H9 (cell line): ENCODE measurements at regions not wholly inside any gene's neighbourhood (a gene's known extent, or its start where the extent isn't known, plus 50 kb on each side); places are given as distances from the start of the nearest gene placed in this dataset.

ENCODE experiments used
- DNase-seq: peaks from one replicate; pipeline ENCODE4 v3.0.0-alpha.2; 2017
- H2AFZ ChIP-seq: one replicate; pipeline ENCODE4 v1.6.1; 2013; ENCODE audit warnings: mild to moderate bottlenecking, low read length, control low read depth, moderate library complexity
- H2AK5ac ChIP-seq: 2 replicates; pipeline ENCODE4 v1.6.1; 2013; ENCODE audit warnings: low read length, control low read depth, mixed read lengths; ENCODE audit not compliant: insufficient read length
- H2BK120ac ChIP-seq: one replicate; pipeline ENCODE4 v1.6.1; 2013; ENCODE audit warnings: low read depth, mild to moderate bottlenecking, low read length, control low read depth, inconsistent platforms; ENCODE audit not compliant: poor library complexity, severe bottlenecking
- H2BK12ac ChIP-seq: 2 replicates; pipeline ENCODE4 v1.6.1; 2013; ENCODE audit warnings: low read length, control low read depth, mixed read lengths, low read depth; ENCODE audit not compliant: insufficient read length
- H2BK15ac ChIP-seq: 2 replicates; pipeline ENCODE4 v1.6.1; 2013; ENCODE audit warnings: low read depth, low read length, control low read depth
- H2BK20ac ChIP-seq: one replicate; pipeline ENCODE4 v1.6.1; 2013; ENCODE audit warnings: low read depth, mild to moderate bottlenecking, low read length, control low read depth, inconsistent platforms; ENCODE audit not compliant: poor library complexity, severe bottlenecking
- H2BK5ac ChIP-seq: 2 replicates; pipeline ENCODE4 v1.6.1; 2013; ENCODE audit warnings: low read length, control low read depth, mixed read lengths; ENCODE audit not compliant: insufficient read length
- H3K14ac ChIP-seq: 2 replicates; pipeline ENCODE4 v1.6.1; 2013; ENCODE audit warnings: low read length, control low read depth; ENCODE audit not compliant: insufficient read depth
- H3K18ac ChIP-seq: 2 replicates; pipeline ENCODE4 v1.6.1; 2013; ENCODE audit warnings: low read depth, mild to moderate bottlenecking, mixed read lengths, low read length, control low read depth; ENCODE audit not compliant: insufficient read length
- H3K23ac ChIP-seq: 2 replicates; pipeline ENCODE4 v1.6.1; 2013; ENCODE audit warnings: low read length, control low read depth, mixed read lengths, low read depth; ENCODE audit not compliant: insufficient read length
- H3K23me2 ChIP-seq: 2 replicates; pipeline ENCODE4 v1.6.1; 2013; ENCODE audit warnings: low read depth, mild to moderate bottlenecking, mixed read lengths, low read length, control low read depth; ENCODE audit not compliant: insufficient read length, poor library complexity, severe bottlenecking
- H3K27ac ChIP-seq: 2 replicates; pipeline ENCODE4 v1.5.1; 2013; ENCODE audit warnings: low read length, control low read depth, mixed read lengths, low read depth; ENCODE audit not compliant: insufficient read length
- H3K27me3 ChIP-seq: 2 replicates; pipeline ENCODE4 v1.6.1; 2013; ENCODE audit warnings: low read length, control low read depth, inconsistent platforms; ENCODE audit not compliant: insufficient read depth
- H3K4ac ChIP-seq: 2 replicates; pipeline ENCODE4 v1.6.1; 2013; ENCODE audit warnings: low read depth, mild to moderate bottlenecking, control low read depth, inconsistent platforms, low read length, moderate library complexity
- H3K4me1 ChIP-seq: 2 replicates; pipeline ENCODE4 v1.6.1; 2013; ENCODE audit warnings: low read length, control low read depth, inconsistent platforms; ENCODE audit not compliant: insufficient read depth
- H3K4me2 ChIP-seq: 2 replicates; pipeline ENCODE4 v1.6.1; 2013; ENCODE audit warnings: low read length, control low read depth, mixed read lengths; ENCODE audit not compliant: insufficient read length, insufficient read depth
- H3K56ac ChIP-seq: 2 replicates; pipeline ENCODE4 v1.6.1; 2013; ENCODE audit warnings: low read depth, mild to moderate bottlenecking, mixed read lengths, low read length, control low read depth; ENCODE audit not compliant: insufficient read length
- H3K79me1 ChIP-seq: 2 replicates; pipeline ENCODE4 v1.6.1; 2013; ENCODE audit warnings: low read depth, mild to moderate bottlenecking, moderate library complexity, low read length, control low read depth, inconsistent platforms; ENCODE audit not compliant: insufficient read depth, poor library complexity, severe bottlenecking
- H3K79me2 ChIP-seq: 2 replicates; pipeline ENCODE4 v1.6.1; 2013; ENCODE audit warnings: low read length, control low read depth, inconsistent platforms; ENCODE audit not compliant: insufficient read depth
- H3K9ac ChIP-seq: 2 replicates; pipeline ENCODE4 v1.6.1; 2013; ENCODE audit warnings: low read length, control low read depth, mixed read lengths; ENCODE audit not compliant: insufficient read length; ENCODE audit errors: extremely low read depth
- H3K9me3 ChIP-seq: one replicate; pipeline ENCODE4 v1.6.1; 2013; ENCODE audit warnings: low read depth, low read length, inconsistent platforms; ENCODE audit not compliant: control insufficient read depth
- H3T11ph ChIP-seq: one replicate; pipeline ENCODE4 v1.6.1; 2013; ENCODE audit warnings: mild to moderate bottlenecking, low read length, control low read depth, inconsistent platforms
- H4K20me1 ChIP-seq: one replicate; pipeline ENCODE4 v1.6.1; 2013; ENCODE audit not compliant: control insufficient read depth, insufficient read length, insufficient read depth
- H4K5ac ChIP-seq: 2 replicates; pipeline ENCODE4 v1.6.1; 2013; ENCODE audit warnings: low read depth, mild to moderate bottlenecking, mixed read lengths, low read length, control low read depth; ENCODE audit not compliant: insufficient read length
- H4K8ac ChIP-seq: replicated peaks from 2 replicates; pipeline ENCODE4 v1.6.1; 2013; ENCODE audit warnings: low read length, control low read depth, mixed read lengths, low read depth; ENCODE audit not compliant: insufficient read length
- H4K91ac ChIP-seq: 2 replicates; pipeline ENCODE4 v1.6.1; 2013; ENCODE audit warnings: low read depth, mild to moderate bottlenecking, moderate library complexity, mixed read lengths, low read length, control low read depth; ENCODE audit not compliant: insufficient read length
- H3K27ac Mint-ChIP-seq, 3 experiments: 2 replicates in 2 of 3; 3 replicates in 1 of 3; pipeline ENCODE4 v1.8.0; 2020 to 2021; ENCODE audit warnings: mixed read lengths in 3 of 3, mild to moderate bottlenecking in 1 of 3, moderate library complexity in 1 of 3
- H3K27me3 Mint-ChIP-seq: 2 replicates; pipeline ENCODE4 v1.8.0; 2021; ENCODE audit warnings: low read depth, mild to moderate bottlenecking, moderate library complexity, mixed read lengths
- H3K36me3 Mint-ChIP-seq, 3 experiments: 2 replicates in 2 of 3; 3 replicates in 1 of 3; pipeline ENCODE4 v1.8.0; 2020 to 2021; ENCODE audit warnings: low read depth in 3 of 3, mixed read lengths in 3 of 3; ENCODE audit not compliant: insufficient read depth in 1 of 3
- H3K4me1 Mint-ChIP-seq, 2 experiments: 2 replicates each; pipeline ENCODE4 v1.8.0; 2020; ENCODE audit warnings: mixed read lengths in 2 of 2
- H3K4me3 Mint-ChIP-seq, 2 experiments: 2 replicates in 1 of 2; 3 replicates in 1 of 2; pipeline ENCODE4 v1.8.0; 2020 to 2021; ENCODE audit warnings: mild to moderate bottlenecking in 2 of 2, mixed read lengths in 2 of 2, moderate library complexity in 1 of 2
- H3K9me3 Mint-ChIP-seq, 2 experiments: 2 replicates in 1 of 2; 3 replicates in 1 of 2; pipeline ENCODE4 v1.8.0; 2020; ENCODE audit warnings: mild to moderate bottlenecking in 2 of 2, mixed read lengths in 2 of 2, moderate library complexity in 1 of 2
- CTCF ChIP-seq: fragments of 200-600 bp; sonication (generic); conservative IDR thresholded peaks from 3 replicates; pipeline ENCODE4 v1.8.0; 2021; ENCODE audit warnings: antibody characterized with exemption, mild to moderate bottlenecking

DNA sequence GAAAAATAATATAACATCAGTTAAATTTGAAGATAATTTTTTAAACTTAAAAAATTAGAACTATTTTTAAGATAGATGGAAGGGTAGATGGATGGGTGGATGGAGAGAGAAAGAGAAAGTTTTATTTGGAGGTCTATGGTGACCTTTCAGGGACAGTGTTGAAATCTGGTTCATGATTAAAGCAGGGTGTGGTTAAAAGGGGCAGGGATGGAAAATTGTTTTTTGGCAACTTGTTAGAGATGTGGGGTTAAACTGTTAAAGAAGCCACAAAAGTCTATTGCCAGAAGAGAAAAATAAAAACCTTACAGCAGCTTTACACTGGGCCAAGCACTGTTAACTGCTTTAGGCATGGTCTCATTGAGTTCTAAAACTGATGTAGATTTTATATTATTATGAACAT, 134.9 kb upstream of the GORAB start:
- no peaks in the 10 kb centered on the region for H3K9me3 Mint-ChIP-seq
- no peak overlapping the region for H3T11ph ChIP-seq
- no peak overlapping the region for H4K91ac ChIP-seq
- no peak overlapping the region for H2BK15ac ChIP-seq
- no peak overlapping the region for H3K27ac Mint-ChIP-seq
- H3K9me3 ChIP-seq, result no peaks in the 10 kb centered on the region
- DNase-seq, result no peak
- H2AFZ ChIP-seq, result no peak overlapping the region
- H2BK5ac ChIP-seq, result no peak overlapping the region
- no peak overlapping the region for H4K8ac ChIP-seq
- no peaks in the 10 kb centered on the region for H3K4me1 ChIP-seq
- H3K4ac ChIP-seq, result no peak overlapping the region
- no peaks in the 10 kb centered on the region for H3K36me3 Mint-ChIP-seq
- no peaks in the 10 kb centered on the region for H3K27me3 ChIP-seq
- no peak for TF ChIP-seq CTCF
- H3K23me2 ChIP-seq, result no peaks in the 10 kb centered on the region
- no peak overlapping the region for H2BK12ac ChIP-seq
- H3K4me2 ChIP-seq, result no peak overlapping the region
- no peak overlapping the region for H3K14ac ChIP-seq
- no peaks in the 10 kb centered on the region for H3K79me1 ChIP-seq
- no peak overlapping the region for H3K4me3 Mint-ChIP-seq
- no peak overlapping the region for H3K23ac ChIP-seq
- no peak overlapping the region for H2BK20ac ChIP-seq
- no peaks in the 10 kb centered on the region for H3K79me2 ChIP-seq
- H3K56ac ChIP-seq, result no peak overlapping the region
- H4K20me1 ChIP-seq, result no peaks in the 10 kb centered on the region
- H3K4me1 Mint-ChIP-seq, result no peaks in the 10 kb centered on the region
- H3K18ac ChIP-seq, result no peak overlapping the region
- no peak overlapping the region for H2AK5ac ChIP-seq
- H3K27ac ChIP-seq, result no peak overlapping the region
- no peaks in the 10 kb centered on the region for H3K27me3 Mint-ChIP-seq
- H3K9ac ChIP-seq, result no peak overlapping the region
- H2BK120ac ChIP-seq, result no peak overlapping the region
- H4K5ac ChIP-seq, result no peak overlapping the region
